Gastroesophageal sphincter (tissue), 3 donors: ENCODE measurements at regions not wholly inside any gene's neighbourhood (a gene's known extent, or its start where the extent isn't known, plus 50 kb on each side); places are given as distances from the start of the nearest gene placed in this dataset.

Experiments
- EP300 ChIP-seq: sonication (generic); formaldehyde crosslinking; IDR thresholded peaks from one replicate; pipeline ENCODE4 v1.6.1; 2017; ENCODE audit warnings: antibody characterized with exemption, mild to moderate bottlenecking
- POLR2A ChIP-seq, 2 donors: fragments of 450-650 bp; IDR thresholded peaks; one replicate each; pipeline ENCODE4 v1.6.1; 2017; ENCODE audit warnings: antibody characterized with exemption in 2 of 2, mild to moderate bottlenecking in 2 of 2, moderate library complexity in 1 of 2
- POLR2AphosphoS5 ChIP-seq: sonication (generic); formaldehyde crosslinking; IDR thresholded peaks from one replicate; pipeline ENCODE4 v1.6.1; 2017; ENCODE audit warnings: antibody characterized with exemption
- TF ChIP-seq, protein P1 (sequence below), 4 experiments: fragments of 200-600 bp in 2 of 4; fragments of 450-650 bp in 2 of 4; sonication (generic) in 1 of 4; IDR thresholded peaks; one replicate each; pipeline ENCODE4 v1.5.1; 2017 to 2019; ENCODE audit warnings: antibody characterized with exemption in 4 of 4, mild to moderate bottlenecking in 2 of 4, moderate library complexity in 2 of 4

DNA sequence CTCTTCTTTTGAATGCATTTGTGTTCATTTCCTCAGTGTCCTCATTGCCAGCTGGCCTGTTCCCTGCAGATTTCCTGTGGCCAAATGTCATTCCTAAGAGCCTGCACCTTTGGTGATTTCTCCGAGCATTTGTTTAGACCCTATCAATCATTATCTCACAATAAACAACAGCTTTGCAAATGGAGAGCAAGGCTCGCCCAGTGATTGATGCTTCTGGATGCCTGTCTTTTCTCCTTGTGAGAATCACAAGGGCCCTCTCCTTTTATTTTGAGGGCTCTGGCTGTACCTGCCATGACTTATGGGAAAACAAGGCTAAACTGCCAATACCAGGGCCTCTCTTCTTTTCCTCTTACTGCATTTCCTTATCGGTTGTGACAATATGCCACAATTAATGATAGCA, 1454.4 kb upstream of the CELF4 start:
- TF ChIP-seq, protein P1, sequence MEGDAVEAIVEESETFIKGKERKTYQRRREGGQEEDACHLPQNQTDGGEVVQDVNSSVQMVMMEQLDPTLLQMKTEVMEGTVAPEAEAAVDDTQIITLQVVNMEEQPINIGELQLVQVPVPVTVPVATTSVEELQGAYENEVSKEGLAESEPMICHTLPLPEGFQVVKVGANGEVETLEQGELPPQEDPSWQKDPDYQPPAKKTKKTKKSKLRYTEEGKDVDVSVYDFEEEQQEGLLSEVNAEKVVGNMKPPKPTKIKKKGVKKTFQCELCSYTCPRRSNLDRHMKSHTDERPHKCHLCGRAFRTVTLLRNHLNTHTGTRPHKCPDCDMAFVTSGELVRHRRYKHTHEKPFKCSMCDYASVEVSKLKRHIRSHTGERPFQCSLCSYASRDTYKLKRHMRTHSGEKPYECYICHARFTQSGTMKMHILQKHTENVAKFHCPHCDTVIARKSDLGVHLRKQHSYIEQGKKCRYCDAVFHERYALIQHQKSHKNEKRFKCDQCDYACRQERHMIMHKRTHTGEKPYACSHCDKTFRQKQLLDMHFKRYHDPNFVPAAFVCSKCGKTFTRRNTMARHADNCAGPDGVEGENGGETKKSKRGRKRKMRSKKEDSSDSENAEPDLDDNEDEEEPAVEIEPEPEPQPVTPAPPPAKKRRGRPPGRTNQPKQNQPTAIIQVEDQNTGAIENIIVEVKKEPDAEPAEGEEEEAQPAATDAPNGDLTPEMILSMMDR (IDR thresholded peaks at IDR 0.05), result no peak
- TF ChIP-seq POLR2A (IDR thresholded peaks at IDR 0.05) (no peak), POLR2AphosphoS5 (no peak), EP300 (no peak)
